GM23338 (cell line): ENCODE measurements at regions not wholly inside any gene's neighbourhood (a gene's known extent, or its start where the extent isn't known, plus 50 kb on each side); places are given as distances from the start of the nearest gene placed in this dataset.

Source experiments
- ATAC-seq: fragments of 200-7000 bp; cut with Tn5 transposase; 3 replicates; pipeline ENCODE4 v1.9.1; 2020
- DNase-seq: peaks from one replicate; pipeline ENCODE4 v3.0.0-alpha.2; 2015; ENCODE audit warnings: low spot score
- H2AFZ ChIP-seq: fragments of 200-600 bp; sonication (generic); 2 replicates; pipeline ENCODE4 v1.8.0; 2016; ENCODE audit warnings: antibody characterized with exemption, mild to moderate bottlenecking, moderate library complexity
- H3F3A ChIP-seq: fragments of 200-600 bp; sonication (generic); replicated peaks from 2 replicates; pipeline ENCODE4 v1.8.0; 2017; ENCODE audit warnings: antibody characterized with exemption, mixed run types, low read depth
- H3K27ac ChIP-seq: fragments of 200-600 bp; sonication (generic); 2 replicates; pipeline ENCODE4 v1.6.1; 2016; ENCODE audit warnings: low read depth
- H3K27me3 ChIP-seq: fragments of 200-600 bp; sonication (generic); 2 replicates; pipeline ENCODE4 v1.8.0; 2016; ENCODE audit warnings: mild to moderate bottlenecking, mixed run types, moderate library complexity; ENCODE audit not compliant: insufficient read depth
- H3K36me3 ChIP-seq: fragments of 200-600 bp; sonication (generic); 2 replicates; pipeline ENCODE4 v1.8.0; 2016; ENCODE audit warnings: mild to moderate bottlenecking; ENCODE audit not compliant: insufficient read depth
- H3K4me1 ChIP-seq: fragments of 200-600 bp; sonication (generic); 2 replicates; pipeline ENCODE4 v1.8.0; 2016; ENCODE audit warnings: mild to moderate bottlenecking, moderate library complexity; ENCODE audit not compliant: insufficient read depth
- H3K4me2 ChIP-seq: fragments of 200-600 bp; sonication (generic); 2 replicates; pipeline ENCODE4 v1.7.1; 2017; ENCODE audit warnings: mixed run types
- H3K4me3 ChIP-seq: fragments of 200-600 bp; sonication (generic); 2 replicates; pipeline ENCODE4 v1.6.1; 2016; ENCODE audit warnings: mixed run types
- H3K79me2 ChIP-seq: fragments of 200-600 bp; sonication (generic); replicated peaks from 2 replicates; pipeline ENCODE4 v1.8.0; 2017; ENCODE audit warnings: mild to moderate bottlenecking; ENCODE audit not compliant: insufficient read depth
- H3K9me2 ChIP-seq: fragments of 200-600 bp; sonication (generic); 2 replicates; pipeline ENCODE4 v1.8.0; 2017; ENCODE audit not compliant: insufficient read depth
- H4K20me1 ChIP-seq: fragments of 200-600 bp; sonication (generic); replicated peaks from 2 replicates; pipeline ENCODE4 v1.8.0; 2017; ENCODE audit warnings: mild to moderate bottlenecking; ENCODE audit not compliant: insufficient read depth
- H3K27ac Mint-ChIP-seq: 2 replicates; pipeline ENCODE4 v1.8.0; 2020; ENCODE audit warnings: inconsistent platforms, mild to moderate bottlenecking, moderate library complexity, mixed read lengths
- H3K27me3 Mint-ChIP-seq: 3 replicates; pipeline ENCODE4 v1.8.0; 2022; ENCODE audit warnings: low read depth, mild to moderate bottlenecking, moderate library complexity, mixed read lengths, inconsistent platforms; ENCODE audit not compliant: insufficient read depth, poor library complexity
- H3K36me3 Mint-ChIP-seq: 3 replicates; pipeline ENCODE4 v1.8.0; 2021; ENCODE audit warnings: low read depth, mild to moderate bottlenecking, inconsistent platforms, moderate library complexity, mixed read lengths
- H3K4me1 Mint-ChIP-seq: 3 replicates; pipeline ENCODE4 v1.8.0; 2020; ENCODE audit warnings: mild to moderate bottlenecking, inconsistent platforms, mixed read lengths
- H3K4me3 Mint-ChIP-seq: 3 replicates; pipeline ENCODE4 v1.8.0; 2021; ENCODE audit warnings: moderate library complexity, mild to moderate bottlenecking, inconsistent platforms, mixed read lengths
- H3K9me3 Mint-ChIP-seq: 3 replicates; pipeline ENCODE4 v1.8.0; 2020; ENCODE audit warnings: moderate library complexity, mild to moderate bottlenecking, inconsistent platforms, mixed read lengths
- CREB1 ChIP-seq: fragments of 250-450 bp; sonication (Bioruptor Pico); IDR thresholded peaks from 2 replicates; pipeline ENCODE4 v1.5.0; 2020; ENCODE audit warnings: low read depth, mild to moderate bottlenecking, moderate library complexity
- CTCF ChIP-seq, 2 experiments: fragments of 200-600 bp in 1 of 2; sonication (generic) in 1 of 2; conservative IDR thresholded peaks; 2 replicates each; pipeline versions ENCODE4 v1.5.1 to v1.6.1; 2016 to 2017; ENCODE audit warnings: antibody characterized with exemption in 2 of 2, low read depth in 2 of 2, mild to moderate bottlenecking in 2 of 2, moderate library complexity in 1 of 2
- ETS1 ChIP-seq: IDR thresholded peaks from 2 replicates; pipeline ENCODE4 v1.6.1; 2016; ENCODE audit warnings: antibody characterized with exemption
- EZH2 ChIP-seq: fragments of 200-600 bp; sonication (generic); IDR thresholded peaks from one replicate; pipeline ENCODE4 v1.8.0; 2017; ENCODE audit warnings: antibody characterized with exemption, mild to moderate bottlenecking, low read depth; ENCODE audit not compliant: unreplicated experiment
- NANOG ChIP-seq: IDR thresholded peaks from 2 replicates; pipeline ENCODE4 v1.6.1; 2016; ENCODE audit warnings: antibody characterized with exemption, borderline replicate concordance
- REST ChIP-seq: IDR thresholded peaks from one replicate; pipeline ENCODE4 v1.6.1; 2018; ENCODE audit warnings: antibody characterized with exemption; ENCODE audit not compliant: unreplicated experiment
- STAT1 ChIP-seq: IDR thresholded peaks from one replicate; pipeline ENCODE4 v1.6.1; 2016; ENCODE audit warnings: antibody characterized with exemption; ENCODE audit not compliant: unreplicated experiment
- ZNF331 ChIP-seq: fragments of 250-450 bp; sonication (Bioruptor Pico); IDR thresholded peaks from 2 replicates; pipeline ENCODE4 v1.5.0; 2020; ENCODE audit warnings: low read depth, mild to moderate bottlenecking, moderate library complexity
- ZNF462 ChIP-seq: fragments of 250-450 bp; sonication (Bioruptor Pico); IDR thresholded peaks from 2 replicates; pipeline ENCODE4 v1.5.0; 2020; ENCODE audit warnings: mild to moderate bottlenecking, moderate library complexity

GRCh38 chr2:236671896-236672562, 102.4 kb downstream of the ACKR3 start:
- no peak overlapping the region for H2AFZ ChIP-seq
- no peak overlapping the region for H3K27ac ChIP-seq
- ATAC-seq (peak; percentile 22; the same call in 2 of the 3 replicates), DNase-seq (no peak)
- H3K4me3 Mint-ChIP-seq: no peak overlapping the region
- peaks cover 18% of the 10 kb centered on the region for H3K36me3 Mint-ChIP-seq
- no peaks in the 10 kb centered on the region for H3K27me3 Mint-ChIP-seq
- no peaks in the 10 kb centered on the region for H3F3A ChIP-seq
- TF ChIP-seq CREB1 (CRISPR knock-in tag) (no peak), REST (no peak), ZNF331 (CRISPR knock-in tag) (no peak), STAT1 (no peak), EZH2 (no peak), ZNF462 (CRISPR knock-in tag) (no peak), CTCF (conservative IDR thresholded peaks at IDR 0.05; ENCODE audit: low read depth in 2 of 2) (no peak), NANOG (no peak), ETS1 (no peak)
- H3K4me1 ChIP-seq: no peaks in the 10 kb centered on the region
- no peaks in the 10 kb centered on the region for H3K36me3 ChIP-seq
- no peak overlapping the region for H3K4me2 ChIP-seq
- H3K9me3 Mint-ChIP-seq: peaks cover 28% of the 10 kb centered on the region
- no peak overlapping the region for H3K27ac Mint-ChIP-seq
- H3K27me3 ChIP-seq: no peaks in the 10 kb centered on the region
- H3K4me1 Mint-ChIP-seq: peaks cover 10% of the 10 kb centered on the region
- H3K4me3 ChIP-seq: no peak overlapping the region
- no peaks in the 10 kb centered on the region for H3K79me2 ChIP-seq
- peaks cover 7% of the 10 kb centered on the region; the same call in 1 of the 2 replicates for H3K9me2 ChIP-seq
- H4K20me1 ChIP-seq: no peaks in the 10 kb centered on the region
